AG04450 (cell line): ENCODE measurements at regions not wholly inside any gene's neighbourhood (a gene's known extent, or its start where the extent isn't known, plus 50 kb on each side); places are given as distances from the start of the nearest gene placed in this dataset.

Experiments used
- CTCF ChIA-PET: fragments of 300-600, 350-600 bp; formaldehyde crosslinking; extraction: SDS; loops from one replicate; lab custom pipeline; 2022; ENCODE audit warnings: antibody characterized with exemption, inconsistent platforms; lab: Charles Lee
- POLR2A ChIA-PET: fragments of 350-600 bp; formaldehyde crosslinking; extraction: SDS; loops from one replicate; lab custom pipeline; 2021; ENCODE audit warnings: antibody characterized with exemption, inconsistent platforms; lab: Yijun Ruan, JAX
- DNase-seq: peaks from one replicate; pipeline ENCODE4 v3.0.0-alpha.2; 2011; ENCODE audit warnings: low read depth, low spot score
- H3K27ac ChIP-seq: one replicate; pipeline ENCODE4 v1.5.1; 2012; ENCODE audit warnings: low read depth, low read length, control low read depth
- H3K27me3 ChIP-seq: one replicate; pipeline ENCODE4 v1.6.0; 2012; ENCODE audit warnings: low read length; ENCODE audit not compliant: control insufficient read depth, insufficient read depth
- H3K4me3 ChIP-seq: 2 replicates; pipeline ENCODE4 v1.5.1; 2011; ENCODE audit warnings: mild to moderate bottlenecking, low read depth, low read length, control low read depth
- H3K9me3 ChIP-seq: 2 replicates; pipeline ENCODE4 v1.5.1; 2012; ENCODE audit warnings: low read length; ENCODE audit not compliant: control insufficient read depth, insufficient read depth
- CTCF ChIP-seq: IDR thresholded peaks from 2 replicates; pipeline ENCODE4 v1.5.1; 2011; ENCODE audit warnings: low read depth, low read length, control low read depth, inconsistent platforms

- TF ChIP-seq CTCF = no peak
- peaks cover 13% of the 10 kb centered on the region for H3K9me3 ChIP-seq
- no peak overlapping the region for H3K27ac ChIP-seq
- DNase-seq = no peak
- no peaks in the 10 kb centered on the region for H3K27me3 ChIP-seq
- no peak overlapping the region for H3K4me3 ChIP-seq
- ChIA-PET POLR2A (no interaction called here), CTCF (no interaction called here)
Measured at GRCh38 chr2:59395119-59395518, 1154.0 kb upstream of the FANCL start.

DNA sequence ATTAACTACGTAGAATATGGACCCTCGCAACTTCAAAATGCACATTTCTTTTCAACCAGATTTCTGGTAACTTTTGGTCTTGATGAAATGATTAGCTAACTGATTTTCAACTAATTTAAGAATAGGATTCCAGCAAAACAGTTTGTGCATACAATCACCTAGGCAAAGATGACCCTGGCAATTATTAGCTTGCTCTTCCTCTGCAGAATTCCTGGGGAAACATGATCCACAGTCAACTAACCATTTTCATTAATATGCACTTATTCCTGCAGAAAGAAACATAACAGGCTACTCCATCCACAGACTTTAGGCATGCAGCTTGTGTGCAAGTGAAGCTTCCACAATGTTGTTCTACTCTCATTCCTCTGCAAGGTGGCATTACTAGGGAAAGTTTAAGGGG, 1150.8 kb upstream of the FANCL start:
- Histone ChIP-seq H3K27ac (no peak overlapping the region), H3K4me3 (no peak overlapping the region), H3K9me3 (peaks cover 3% of the 10 kb centered on the region), H3K27me3 (no peaks in the 10 kb centered on the region)
- POLR2A ChIA-PET = no interaction called here
- no peak for TF ChIP-seq CTCF
- no peak for DNase-seq
- CTCF ChIA-PET = interaction anchor here (0.6 kb wide), 1 partner anchor 622 kb away, joined by 3 read pairs; no protein-coding TSS in a partner anchor

GRCh38 chr2:59390581-59390980, 1149.5 kb upstream of the FANCL start:
- H3K27ac ChIP-seq = no peak overlapping the region
- CTCF ChIA-PET = no interaction called here
- POLR2A ChIA-PET = no interaction called here

DNA sequence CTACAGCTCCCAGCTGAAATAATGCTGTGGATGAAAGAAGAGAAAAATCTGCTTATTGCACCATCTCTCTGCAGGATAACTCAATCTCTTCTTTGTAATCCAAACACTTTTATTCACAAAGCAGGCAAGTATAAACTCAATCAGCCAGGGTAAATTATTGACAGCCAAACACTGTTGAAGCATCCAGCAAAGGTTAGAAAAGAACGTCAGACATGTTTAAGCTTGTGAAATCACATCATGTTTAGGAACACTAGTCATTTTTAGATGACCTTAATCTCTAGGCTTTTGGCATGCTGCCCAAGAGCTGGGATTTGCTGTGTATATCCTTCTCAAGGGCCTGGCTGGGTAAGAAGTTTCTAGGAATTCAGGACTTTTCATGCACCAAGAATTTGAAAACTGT, 1148.1 kb upstream of the FANCL start:
- H3K27me3 ChIP-seq = no peaks in the 10 kb centered on the region
- ChIA-PET CTCF (no interaction called here), POLR2A (no interaction called here)
- H3K27ac ChIP-seq = no peak overlapping the region
- no peaks in the 10 kb centered on the region; the same call in none of the 2 replicates for H3K9me3 ChIP-seq
- no peak for TF ChIP-seq CTCF
- H3K4me3 ChIP-seq = no peak overlapping the region
- DNase-seq = no peak

More at GRCh38 chr2:59390581-59390980, 1149.5 kb upstream of the FANCL start:
- TF ChIP-seq CTCF = no peak
- Histone ChIP-seq H3K9me3 (peaks cover 3% of the 10 kb centered on the region), H3K27me3 (no peaks in the 10 kb centered on the region), H3K4me3 (no peak overlapping the region)
- DNase-seq = no peak

- no peaks in the 10 kb centered on the region for H3K27me3 ChIP-seq
- ChIA-PET CTCF (no interaction called here), POLR2A (no interaction called here)
- H3K4me3 ChIP-seq = no peak overlapping the region
- H3K27ac ChIP-seq = no peak overlapping the region
- TF ChIP-seq CTCF = no peak
- no peak for DNase-seq
- no peaks in the 10 kb centered on the region; the same call in none of the 2 replicates for H3K9me3 ChIP-seq
Measured at GRCh38 chr2:59385971-59386370, 1144.8 kb upstream of the FANCL start.
